Neuronal stem cell (in vitro differentiated cells): ENCODE measurements at regions not wholly inside any gene's neighbourhood (a gene's known extent, or its start where the extent isn't known, plus 50 kb on each side); places are given as distances from the start of the nearest gene placed in this dataset.

Experiments
- DNase-seq: peaks from one replicate; pipeline ENCODE4 v3.0.0-alpha.2; 2013; ENCODE audit warnings: low spot score
- H2AFZ ChIP-seq: one replicate; pipeline ENCODE4 v1.6.1; 2013; ENCODE audit warnings: mild to moderate bottlenecking, low read length, inconsistent platforms
- H2AK5ac ChIP-seq: 2 replicates; pipeline ENCODE4 v1.6.1; 2013; ENCODE audit warnings: low read depth, mild to moderate bottlenecking, inconsistent platforms, low read length, moderate library complexity, mixed read lengths
- H2BK120ac ChIP-seq: 2 replicates; pipeline ENCODE4 v1.6.1; 2013; ENCODE audit warnings: low read depth, mild to moderate bottlenecking, inconsistent platforms, low read length, moderate library complexity, mixed read lengths
- H2BK12ac ChIP-seq: one replicate; pipeline ENCODE4 v1.6.1; 2013; ENCODE audit warnings: low read length, inconsistent platforms
- H2BK15ac ChIP-seq: 2 replicates; pipeline ENCODE4 v1.6.1; 2013; ENCODE audit warnings: mild to moderate bottlenecking, low read length, inconsistent platforms, mixed read lengths
- H2BK5ac ChIP-seq: one replicate; pipeline ENCODE4 v1.6.1; 2013; ENCODE audit warnings: inconsistent platforms, mild to moderate bottlenecking, low read length, moderate library complexity
- H3K14ac ChIP-seq: one replicate; pipeline ENCODE4 v1.6.1; 2013; ENCODE audit warnings: low read length, inconsistent platforms
- H3K18ac ChIP-seq: 2 replicates; pipeline ENCODE4 v1.6.1; 2013; ENCODE audit warnings: low read length, inconsistent platforms
- H3K23ac ChIP-seq: 2 replicates; pipeline ENCODE4 v1.6.1; 2013; ENCODE audit warnings: low read depth, mild to moderate bottlenecking, mixed read lengths, low read length, inconsistent platforms; ENCODE audit not compliant: poor library complexity
- H3K27ac ChIP-seq: replicated peaks from 3 replicates; pipeline ENCODE4 v1.5.1; 2013; ENCODE audit warnings: low read length, inconsistent platforms
- H3K27me3 ChIP-seq, 3 experiments: 2 replicates each; pipeline ENCODE4 v1.6.1; 2013; ENCODE audit warnings: low read length in 3 of 3, mild to moderate bottlenecking in 2 of 3, inconsistent platforms in 1 of 3, low read depth in 1 of 3, mixed read lengths in 1 of 3, moderate library complexity in 1 of 3; ENCODE audit not compliant: control insufficient read depth in 3 of 3, insufficient read depth in 3 of 3
- H3K36me3 ChIP-seq, 2 donors: replicated peaks in 1 of 2; 2 replicates each; pipeline ENCODE4 v1.6.1; 2013; ENCODE audit warnings: low read length in 2 of 2; ENCODE audit not compliant: control insufficient read depth in 2 of 2, insufficient read depth in 2 of 2
- H3K4ac ChIP-seq: 2 replicates; pipeline ENCODE4 v1.6.1; 2013; ENCODE audit warnings: inconsistent platforms, mild to moderate bottlenecking, low read length, moderate library complexity
- H3K4me1 ChIP-seq, 2 donors: 1 replicate in 1 of 2; 2 replicates in 1 of 2; pipeline ENCODE4 v1.6.1; 2013; ENCODE audit warnings: low read length in 2 of 2, low read depth in 1 of 2; ENCODE audit not compliant: control insufficient read depth in 2 of 2, insufficient read depth in 1 of 2
- H3K4me2 ChIP-seq: one replicate; pipeline ENCODE4 v1.6.1; 2013; ENCODE audit warnings: mild to moderate bottlenecking, low read length, inconsistent platforms; ENCODE audit not compliant: insufficient read depth, poor library complexity, severe bottlenecking
- H3K4me3 ChIP-seq, 2 donors: 2 replicates each; pipeline ENCODE4 v1.5.1; 2013; ENCODE audit warnings: low read length in 2 of 2, mild to moderate bottlenecking in 2 of 2, inconsistent platforms in 1 of 2, moderate library complexity in 1 of 2
- H3K79me1 ChIP-seq: one replicate; pipeline ENCODE4 v1.6.1; 2013; ENCODE audit warnings: low read depth, mild to moderate bottlenecking, inconsistent platforms, low read length, moderate library complexity
- H3K9ac ChIP-seq: one replicate; pipeline ENCODE4 v1.6.1; 2013; ENCODE audit warnings: mild to moderate bottlenecking, low read depth, low read length, inconsistent platforms; ENCODE audit not compliant: poor library complexity
- H3K9me3 ChIP-seq, 2 donors: replicated peaks in 1 of 2; 2 replicates each; pipeline versions ENCODE3 to v1.6.1; 2013; ENCODE audit warnings: low read length in 2 of 2, mild to moderate bottlenecking in 2 of 2, inconsistent platforms in 1 of 2, low read depth in 1 of 2, mixed read lengths in 1 of 2, moderate library complexity in 1 of 2; ENCODE audit not compliant: control insufficient read depth in 2 of 2, insufficient read depth in 1 of 2
- H4K8ac ChIP-seq: one replicate; pipeline ENCODE4 v1.6.1; 2013; ENCODE audit warnings: low read depth, mild to moderate bottlenecking, inconsistent platforms, low read length, moderate library complexity
- H4K91ac ChIP-seq: one replicate; pipeline ENCODE4 v1.6.1; 2013; ENCODE audit warnings: low read length, low read depth, mild to moderate bottlenecking, inconsistent platforms; ENCODE audit not compliant: poor library complexity
- WGBS, 2 donors: extraction: QIAGEN DNeasy Blood & Tissue Kit; methylation state at CpG; one replicate each; pipeline ENCODE4 v1.1.7; 2013; ENCODE audit warnings: missing lambda C conversion rate in 2 of 2, mixed read lengths in 1 of 2; ENCODE audit not compliant: insufficient read length in 2 of 2, insufficient replicate concordance in 1 of 2; ENCODE audit errors: extremely low coverage in 2 of 2; 5-methylcytosine and 5-hydroxymethylcytosine counted together

- Histone ChIP-seq H2BK15ac (no peak overlapping the region), H2AFZ (no peak overlapping the region), H2AK5ac (no peak overlapping the region), H3K18ac (no peak overlapping the region), H2BK12ac (no peak overlapping the region), H3K4me2 (no peak overlapping the region), H2BK5ac (no peak overlapping the region), H3K9me3 (no peaks in the 10 kb centered on the region), H3K4me3 (no peak overlapping the region), H3K9ac (no peak overlapping the region), H3K27ac (no peak overlapping the region), H4K91ac (no peak overlapping the region), H2BK120ac (no peak overlapping the region), H3K14ac (no peak overlapping the region), H3K27me3 (no peaks in the 10 kb centered on the region), H3K79me1 (peaks cover 1% of the 10 kb centered on the region), H3K36me3 (no peaks in the 10 kb centered on the region), H3K4ac (no peak overlapping the region), H4K8ac (no peak overlapping the region), H3K4me1 (no peaks in the 10 kb centered on the region), H3K23ac (no peak overlapping the region)
- DNase-seq, result no peak
Observed at GRCh38 chr11:22006901-22007300, 186.0 kb upstream of the ANO5 start.

GRCh38 chr11:22031791-22032190 is 161.1 kb upstream of the ANO5 start:
- H3K9me3 ChIP-seq, result no peaks in the 10 kb centered on the region
- DNase-seq, result no peak
- no peak overlapping the region for H2AFZ ChIP-seq
- H4K8ac ChIP-seq, result no peak overlapping the region
- H3K18ac ChIP-seq, result no peak overlapping the region
- H4K91ac ChIP-seq, result no peak overlapping the region
- H3K79me1 ChIP-seq, result no peaks in the 10 kb centered on the region
- no peaks in the 10 kb centered on the region for H3K27me3 ChIP-seq
- no peak overlapping the region for H3K4me2 ChIP-seq
- WGBS, 2 donors, result no CpG with 5 or more reads among the region's 1 CpG
- H3K27ac ChIP-seq, result no peak overlapping the region
- H2BK120ac ChIP-seq, result no peak overlapping the region
- no peak overlapping the region for H3K23ac ChIP-seq
- no peak overlapping the region for H3K4me3 ChIP-seq
- no peaks in the 10 kb centered on the region for H3K36me3 ChIP-seq
- no peak overlapping the region for H2BK15ac ChIP-seq
- no peak overlapping the region for H3K14ac ChIP-seq
- H2AK5ac ChIP-seq, result no peak overlapping the region
- H3K4ac ChIP-seq, result no peak overlapping the region
- no peaks in the 10 kb centered on the region for H3K4me1 ChIP-seq
- H2BK12ac ChIP-seq, result no peak overlapping the region
- no peak overlapping the region for H3K9ac ChIP-seq
- H2BK5ac ChIP-seq, result no peak overlapping the region

DNA sequence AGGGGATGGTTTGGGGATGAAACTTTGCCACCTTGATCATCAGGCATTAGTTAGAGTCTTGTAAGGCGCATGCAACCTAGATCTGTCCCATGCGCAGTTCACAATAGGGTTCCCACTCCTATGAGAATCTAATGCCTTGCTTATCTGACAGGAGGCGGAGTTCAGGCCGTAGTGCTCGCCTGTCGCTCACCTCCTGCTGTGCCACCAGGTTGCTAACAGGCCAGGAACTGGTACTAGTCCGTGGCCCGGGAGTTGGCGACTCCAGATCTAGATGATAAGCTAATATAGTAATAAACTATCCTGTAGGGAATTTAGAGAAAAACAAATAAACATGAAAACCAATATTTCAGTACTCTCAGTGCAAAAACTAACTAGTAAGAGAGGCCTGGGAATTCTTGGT is 155.4 kb upstream of the ANO5 start:
- WGBS, 2 donors, result no CpG with 5 or more reads among the region's 9 CpGs
- no peaks in the 10 kb centered on the region for H3K4me1 ChIP-seq
- DNase-seq, result no peak

DNA sequence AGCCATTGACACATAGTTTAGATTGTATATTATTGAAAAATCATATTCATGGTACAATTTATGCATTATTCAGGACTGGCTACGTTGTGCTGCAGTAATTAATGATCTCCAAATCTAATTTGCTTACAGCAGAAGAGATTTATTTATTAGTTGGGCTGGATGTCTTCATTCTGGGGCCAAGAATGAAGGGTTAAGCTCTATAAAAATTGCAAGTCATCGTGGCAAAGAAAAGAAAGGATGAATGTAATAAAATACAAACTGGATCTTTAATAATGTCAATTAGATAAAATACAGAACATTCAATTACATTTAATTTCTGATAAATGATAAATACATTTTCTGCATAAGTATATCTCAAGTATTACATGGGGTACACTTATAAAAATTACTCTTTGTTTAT is 151.8 kb upstream of the ANO5 start:
- Histone ChIP-seq H3K36me3 (no peaks in the 10 kb centered on the region), H2AFZ (no peak overlapping the region), H3K9ac (no peak overlapping the region), H3K4me2 (no peak overlapping the region), H3K79me1 (no peaks in the 10 kb centered on the region), H3K18ac (no peak overlapping the region), H3K23ac (no peak overlapping the region), H2BK12ac (no peak overlapping the region), H3K9me3 (no peaks in the 10 kb centered on the region), H3K27ac (no peak overlapping the region), H3K27me3 (no peaks in the 10 kb centered on the region), H3K4me3 (no peak overlapping the region), H3K14ac (no peak overlapping the region), H2BK15ac (no peak overlapping the region), H4K8ac (no peak overlapping the region), H2AK5ac (no peak overlapping the region), H2BK5ac (no peak overlapping the region), H3K4ac (no peak overlapping the region), H4K91ac (no peak overlapping the region), H2BK120ac (no peak overlapping the region), H3K4me1 (no peaks in the 10 kb centered on the region)
- no peak for DNase-seq
- WGBS, 2 donors, result no CpG with 5 or more reads among the region's 2 CpGs

More for the DNA sequence above, 155.4 kb upstream of the ANO5 start:
- Histone ChIP-seq H3K4ac (no peak overlapping the region), H3K9ac (no peak overlapping the region), H2BK12ac (no peak overlapping the region), H3K18ac (no peak overlapping the region), H3K27ac (no peak overlapping the region), H3K79me1 (no peaks in the 10 kb centered on the region), H4K91ac (no peak overlapping the region), H2AK5ac (no peak overlapping the region), H3K14ac (no peak overlapping the region), H3K4me2 (no peak overlapping the region), H3K27me3 (no peaks in the 10 kb centered on the region), H2BK15ac (no peak overlapping the region), H3K9me3 (no peaks in the 10 kb centered on the region), H3K4me3 (no peak overlapping the region), H2BK120ac (no peak overlapping the region), H2BK5ac (no peak overlapping the region), H3K23ac (no peak overlapping the region), H4K8ac (no peak overlapping the region), H3K36me3 (no peaks in the 10 kb centered on the region), H2AFZ (no peak overlapping the region)
